GM12872 (cell line): ENCODE measurements at regions not wholly inside any gene's neighbourhood (a gene's known extent, or its start where the extent isn't known, plus 50 kb on each side); places are given as distances from the start of the nearest gene placed in this dataset.

Source experiments
- CTCF ChIP-seq: IDR thresholded peaks from 3 replicates; pipeline ENCODE4 v1.5.1; 2011; ENCODE audit warnings: low read depth, mild to moderate bottlenecking, low read length, moderate library complexity; ENCODE audit not compliant: insufficient read depth

GRCh38 chr3:193875601-193876321 is 260.2 kb upstream of the HES1 start:
- TF ChIP-seq CTCF: no peak

- TF ChIP-seq CTCF: no peak
These were observed 256.7 kb upstream of the HES1 start for GRCh38 chr3:193879099-193879863.

DNA sequence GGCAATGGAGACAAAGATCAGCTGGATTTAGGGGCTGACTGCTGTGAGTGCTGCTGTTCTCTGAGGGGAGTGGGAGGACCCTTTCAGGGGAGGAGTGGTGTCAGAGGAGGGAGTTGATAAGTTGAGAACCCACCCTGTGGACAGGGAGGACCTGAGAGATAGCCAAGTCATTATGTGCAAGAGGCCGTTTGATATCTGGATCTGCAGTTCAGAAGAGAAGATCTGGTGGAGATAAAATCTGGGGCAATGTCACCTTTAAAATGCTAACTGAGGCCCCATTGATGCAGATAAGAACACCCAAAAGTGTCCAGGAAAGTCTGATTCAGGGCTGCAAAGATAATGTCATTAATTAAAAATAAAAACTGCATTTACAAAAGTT is 256.1 kb upstream of the HES1 start:
- TF ChIP-seq CTCF: no peak

DNA sequence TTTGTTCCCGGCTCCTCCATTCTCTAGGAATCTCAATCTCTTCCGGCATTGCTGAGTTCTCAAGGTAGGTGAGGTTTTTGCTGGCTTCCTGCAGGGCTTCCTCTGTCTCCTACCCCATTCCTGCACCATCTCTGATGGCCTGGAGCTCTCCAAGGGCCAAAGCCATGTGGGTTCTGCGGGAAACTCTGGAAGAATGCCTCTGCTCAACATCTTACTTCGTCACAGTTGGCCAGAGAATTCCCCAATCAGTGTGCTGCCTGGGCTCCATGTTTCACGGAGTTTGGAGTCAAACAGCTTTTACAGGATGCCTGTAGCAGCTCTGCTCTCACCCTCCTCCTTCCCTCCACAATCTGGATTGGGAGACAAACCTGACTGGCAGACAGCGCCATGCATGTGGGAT is 253.9 kb upstream of the HES1 start:
- no peak for TF ChIP-seq CTCF

GRCh38 chr3:193883551-193883950 is 252.4 kb upstream of the HES1 start:
- TF ChIP-seq CTCF: no peak

DNA sequence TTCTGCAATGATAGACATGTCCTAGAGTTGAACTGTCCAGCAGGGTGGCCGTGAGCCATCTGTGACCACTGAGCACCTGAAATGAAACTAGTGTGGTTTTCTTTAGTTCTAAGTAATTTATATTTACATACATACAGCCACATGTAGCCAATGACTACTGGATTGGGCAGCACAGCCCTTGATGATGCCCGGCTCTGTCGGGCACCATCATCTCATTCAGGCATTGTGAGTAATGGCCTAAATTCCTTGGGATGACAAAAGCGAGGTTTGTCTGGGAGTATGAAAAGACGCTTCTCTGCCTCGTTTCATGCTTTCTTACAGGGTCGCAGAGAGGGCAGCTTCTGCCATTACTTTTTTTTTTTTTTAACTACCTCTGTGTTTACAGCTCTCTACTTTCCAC is 251.9 kb upstream of the HES1 start:
- TF ChIP-seq CTCF: 0 out of 3 replicates have a peak, but pooled peaks have one; percentile 3

DNA sequence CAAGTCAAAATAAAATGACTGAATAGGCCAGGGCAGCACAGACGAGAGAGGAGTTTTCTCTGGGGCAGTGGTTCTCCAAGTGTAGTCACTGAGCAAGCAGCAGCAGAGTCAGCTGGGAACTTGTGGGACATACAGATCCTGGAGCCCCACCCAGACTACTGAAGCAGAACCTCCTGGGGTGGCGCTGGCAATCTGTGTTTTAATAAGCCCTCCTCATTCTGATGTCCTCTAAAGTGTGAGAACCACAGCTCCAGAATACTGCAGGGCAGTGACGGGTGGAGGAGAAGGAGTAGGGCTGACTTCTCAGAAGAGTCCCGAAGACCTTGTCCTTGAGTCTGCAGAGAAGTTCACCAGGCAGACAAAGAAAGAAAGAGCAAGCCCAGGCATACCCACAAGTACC is 251.3 kb upstream of the HES1 start:
- no peak for TF ChIP-seq CTCF
